HG03457 (cell line): ENCODE measurements at regions not wholly inside any gene's neighbourhood (a gene's known extent, or its start where the extent isn't known, plus 50 kb on each side); places are given as distances from the start of the nearest gene placed in this dataset.
"Not testable (repeated sequence)": the region's sequence is repeated elsewhere in the genome, so short reads cannot be mapped to it uniquely, and the experiment has no call there.

Experiments used
- ATAC-seq: cut with Tn5 transposase; IDR thresholded peaks from one replicate; pipeline ENCODE4 v1.9.1; 2021; ENCODE audit warnings: moderate number of reproducible peaks; ENCODE audit not compliant: unreplicated experiment

- ATAC-seq, result not testable (repeated sequence)
Measured at GRCh38 chr3:143175940-143176894, 56.6 kb downstream of the CHST2 start.

DNA sequence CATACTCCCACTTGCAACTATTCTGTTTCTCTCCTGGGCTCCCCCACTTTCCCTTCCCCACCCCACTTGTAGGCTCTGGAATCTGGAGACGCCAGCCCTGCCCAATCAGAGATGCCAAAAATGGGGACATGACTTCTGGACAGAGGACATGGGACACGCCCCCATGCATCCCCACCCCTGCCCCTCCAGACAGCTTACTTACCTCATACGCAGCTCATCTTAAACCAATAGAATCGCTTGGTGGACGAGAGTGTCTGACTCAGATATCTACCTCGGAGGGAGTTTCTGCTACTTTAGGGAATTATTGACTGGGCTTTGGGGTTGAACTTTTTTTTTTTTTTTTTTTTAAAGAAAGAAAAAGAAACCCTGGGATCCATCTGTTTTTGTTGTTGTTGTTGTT is 58.4 kb downstream of the CHST2 start:
- ATAC-seq, result not testable (repeated sequence)

- not testable (repeated sequence) for ATAC-seq
Measured at GRCh38 chr3:143178775-143179548, 59.4 kb downstream of the CHST2 start.

- ATAC-seq, result no peak
Measured at GRCh38 chr3:143179603-143180002, 60.0 kb downstream of the CHST2 start.

DNA sequence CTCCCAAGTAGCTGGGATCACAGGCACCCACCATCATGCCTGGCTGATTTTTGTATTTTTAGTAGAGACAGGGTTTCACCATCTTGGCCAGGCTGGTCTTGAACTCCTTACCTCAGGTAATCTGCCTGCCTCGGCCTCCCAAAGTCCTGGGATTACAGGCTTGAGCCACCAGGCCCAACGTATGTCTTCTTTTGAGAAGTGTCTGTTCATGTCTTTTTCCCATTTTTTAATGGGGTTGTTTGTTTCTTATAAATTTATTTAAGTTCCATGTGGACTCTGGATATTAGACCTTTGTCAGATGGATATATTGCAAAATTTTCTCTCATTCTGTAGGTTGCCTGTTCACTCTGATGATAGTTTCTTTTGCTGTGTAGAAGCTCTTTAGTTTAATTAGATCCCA is 61.3 kb downstream of the CHST2 start:
- ATAC-seq, result not testable (repeated sequence)

- not testable (repeated sequence) for ATAC-seq
Measured at GRCh38 chr3:143181977-143182376, 62.4 kb downstream of the CHST2 start.

- ATAC-seq, result no peak
Measured at GRCh38 chr3:143182866-143183664, 63.5 kb downstream of the CHST2 start.

GRCh38 chr3:143183665-143183964 is 64.0 kb downstream of the CHST2 start:
- no peak for ATAC-seq

DNA sequence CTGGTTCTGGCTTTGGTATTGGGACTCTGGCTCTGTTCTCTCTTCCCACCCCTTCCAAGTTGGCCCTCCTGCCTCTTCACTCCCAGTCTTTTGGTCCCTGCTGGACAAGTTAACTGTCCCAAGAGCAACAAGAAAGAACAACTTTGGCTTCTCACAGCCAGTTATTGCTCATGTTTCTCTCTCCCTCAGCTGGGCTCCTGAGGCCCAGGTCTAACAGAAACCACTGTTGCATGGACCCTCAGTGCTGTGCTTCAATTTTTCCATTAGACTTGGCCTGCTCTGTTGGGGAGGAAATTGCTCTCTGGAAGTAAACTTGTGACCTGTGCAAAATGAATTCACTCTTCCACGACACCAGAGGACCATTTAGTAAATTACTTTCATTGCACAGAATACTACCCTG is 64.5 kb downstream of the CHST2 start:
- no peak for ATAC-seq

DNA sequence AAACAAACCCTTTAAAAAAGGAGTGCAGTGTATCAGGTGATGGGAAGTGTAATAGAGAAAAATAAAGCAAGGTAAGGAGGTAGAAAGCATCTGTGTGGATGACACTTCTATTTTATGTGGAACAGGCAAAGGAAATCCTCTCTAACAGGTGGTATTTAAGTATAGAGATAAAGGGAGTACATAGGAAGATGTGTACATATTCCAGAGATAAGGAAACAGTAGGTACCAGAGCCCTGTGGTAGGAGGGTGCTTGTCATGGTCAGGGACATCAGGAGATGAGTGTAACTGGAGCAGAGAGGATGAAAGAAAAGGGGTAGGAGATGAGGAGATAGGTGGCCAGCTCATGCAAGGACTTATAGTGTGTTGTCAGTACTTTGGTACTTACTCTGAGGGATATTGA is 65.8 kb downstream of the CHST2 start:
- no peak for ATAC-seq

DNA sequence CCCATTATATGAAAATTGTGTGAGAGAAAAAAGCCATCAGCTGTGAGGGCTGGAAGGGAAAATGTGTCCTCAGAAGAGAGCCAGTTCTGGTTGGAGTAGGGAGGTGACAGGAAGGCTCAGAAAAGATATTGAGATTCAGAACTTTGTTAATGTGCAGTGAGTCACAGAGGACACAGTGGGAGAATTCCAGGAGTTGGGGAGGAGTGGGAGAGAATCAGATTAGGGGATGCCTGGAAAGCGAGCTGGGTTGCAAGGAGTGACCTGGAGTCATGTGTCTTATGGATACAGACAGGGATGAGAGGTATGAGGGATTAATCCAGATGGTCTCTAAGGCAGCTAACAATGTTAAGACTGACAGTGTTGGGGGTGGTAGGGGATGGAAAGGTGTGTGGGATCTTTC is 67.5 kb downstream of the CHST2 start:
- ATAC-seq, result no peak

- no peak for ATAC-seq
Measured at GRCh38 chr3:143188881-143189280, 69.3 kb downstream of the CHST2 start.

- no peak for ATAC-seq
Measured at GRCh38 chr3:143190101-143190500, 70.5 kb downstream of the CHST2 start.

DNA sequence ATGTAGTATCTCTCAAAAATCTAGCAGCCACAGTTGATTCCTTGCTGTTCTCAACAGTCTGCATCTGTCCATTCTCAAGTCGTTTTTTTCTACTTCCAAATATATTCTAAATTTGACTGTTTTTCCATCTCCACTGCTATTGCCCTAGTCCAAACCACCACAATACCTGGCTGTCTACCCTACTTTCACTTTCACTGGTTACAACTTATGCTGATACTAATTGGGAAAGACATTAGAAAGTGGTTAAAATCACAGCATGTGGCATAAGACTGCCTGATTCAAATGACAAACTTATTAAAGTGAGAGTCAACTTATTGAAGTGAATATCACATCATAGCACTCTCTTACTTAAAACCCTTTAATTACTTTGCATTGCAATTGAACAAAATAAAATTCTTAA is 72.6 kb downstream of the CHST2 start:
- ATAC-seq, result no peak

GRCh38 chr3:143200001-143200924 is 80.7 kb downstream of the CHST2 start:
- ATAC-seq, result no peak

GRCh38 chr3:143201045-143201444 is 81.5 kb downstream of the CHST2 start:
- ATAC-seq, result no peak

GRCh38 chr3:143201870-143202752 is 82.5 kb downstream of the CHST2 start:
- no peak for ATAC-seq

- ATAC-seq, result no peak
Measured at GRCh38 chr3:143203142-143203541, 83.6 kb downstream of the CHST2 start.

DNA sequence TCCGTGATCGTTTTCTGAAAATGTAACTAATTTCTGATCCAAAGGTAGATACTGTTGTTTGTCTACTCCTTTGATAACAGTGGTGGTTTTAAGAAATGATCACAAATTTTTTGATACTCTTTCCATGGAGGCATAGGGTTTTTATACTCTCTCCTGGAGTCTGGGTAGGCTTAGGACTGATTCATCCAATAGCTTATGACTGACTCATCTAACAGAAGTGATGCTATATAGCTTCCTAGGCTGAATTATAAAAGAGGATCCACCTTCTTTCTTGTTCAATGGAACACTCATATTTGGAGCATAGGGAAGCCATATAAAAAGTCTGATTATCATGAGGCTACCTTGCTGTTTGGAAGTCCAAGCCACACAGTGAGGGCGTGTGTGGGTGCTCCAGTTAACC is 84.3 kb downstream of the CHST2 start:
- ATAC-seq, result no peak
